Mesendoderm (in vitro differentiated cells): ENCODE measurements at regions not wholly inside any gene's neighbourhood (a gene's known extent, or its start where the extent isn't known, plus 50 kb on each side); places are given as distances from the start of the nearest gene placed in this dataset.

Source experiments
- DNase-seq: peaks from one replicate; pipeline ENCODE4 v3.0.0; 2013
- H2AK5ac ChIP-seq: 2 replicates; pipeline ENCODE4 v1.6.1; 2013; ENCODE audit warnings: low read length, inconsistent platforms
- H2BK120ac ChIP-seq: 2 replicates; pipeline ENCODE4 v1.6.1; 2013; ENCODE audit warnings: low read depth, mild to moderate bottlenecking, low read length, moderate library complexity, mixed read lengths
- H2BK15ac ChIP-seq: replicated peaks from 2 replicates; pipeline ENCODE4 v1.6.1; 2013; ENCODE audit warnings: low read depth, mild to moderate bottlenecking, moderate library complexity
- H2BK5ac ChIP-seq: 2 replicates; pipeline ENCODE4 v1.6.1; 2013; ENCODE audit warnings: low read length, inconsistent platforms
- H3K18ac ChIP-seq: 2 replicates; pipeline ENCODE4 v1.6.1; 2013; ENCODE audit warnings: mild to moderate bottlenecking, low read length, mixed read lengths
- H3K23ac ChIP-seq: one replicate; pipeline ENCODE4 v1.6.1; 2013; ENCODE audit warnings: low read length
- H3K27ac ChIP-seq: 2 replicates; pipeline ENCODE4 v1.5.1; 2013; ENCODE audit warnings: low read depth, mild to moderate bottlenecking, inconsistent platforms, low read length, moderate library complexity
- H3K27me3 ChIP-seq: 2 replicates; pipeline ENCODE4 v1.6.1; 2013; ENCODE audit warnings: low read length, control low read depth, mild to moderate bottlenecking, inconsistent platforms; ENCODE audit not compliant: insufficient read depth, poor library complexity
- H3K36me3 ChIP-seq: 2 replicates; pipeline ENCODE4 v1.6.1; 2013; ENCODE audit warnings: low read length, inconsistent platforms; ENCODE audit not compliant: control insufficient read depth, insufficient read depth
- H3K4ac ChIP-seq: one replicate; pipeline ENCODE4 v1.6.1; 2013; ENCODE audit warnings: low read depth, mild to moderate bottlenecking, low read length, moderate library complexity
- H3K4me1 ChIP-seq: 2 replicates; pipeline ENCODE4 v1.6.1; 2013; ENCODE audit warnings: low read depth, low read length, inconsistent platforms; ENCODE audit not compliant: control insufficient read depth
- H3K4me2 ChIP-seq: 2 replicates; pipeline ENCODE4 v1.6.1; 2013; ENCODE audit warnings: low read length
- H3K4me3 ChIP-seq: 2 replicates; pipeline ENCODE4 v1.5.1; 2013; ENCODE audit warnings: mild to moderate bottlenecking, low read length
- H3K56ac ChIP-seq: one replicate; pipeline ENCODE4 v1.6.1; 2013; ENCODE audit warnings: low read length
- H3K79me1 ChIP-seq: 2 replicates; pipeline ENCODE4 v1.6.1; 2013; ENCODE audit warnings: low read length, inconsistent platforms
- H3K79me2 ChIP-seq: 2 replicates; pipeline ENCODE4 v1.6.1; 2013; ENCODE audit warnings: mild to moderate bottlenecking, low read length; ENCODE audit not compliant: control insufficient read depth, insufficient read depth
- H3K9ac ChIP-seq: 2 replicates; pipeline ENCODE4 v1.6.1; 2013; ENCODE audit warnings: low read length, inconsistent platforms
- H4K5ac ChIP-seq: one replicate; pipeline ENCODE4 v1.6.1; 2013; ENCODE audit warnings: low read length
- H4K8ac ChIP-seq: one replicate; pipeline ENCODE4 v1.6.1; 2013; ENCODE audit warnings: low read depth, mild to moderate bottlenecking, control low read depth, low read length, moderate library complexity
- WGBS: extraction: QIAGEN DNeasy Blood & Tissue Kit; methylation state at CpG from one replicate; pipeline ENCODE4 v1.1.7; 2013; ENCODE audit warnings: low lambda C conversion rate, missing lambda C conversion rate; ENCODE audit not compliant: insufficient coverage; ENCODE audit errors: extremely low coverage; 5-methylcytosine and 5-hydroxymethylcytosine counted together

- Histone ChIP-seq H3K56ac (no peak overlapping the region), H3K18ac (no peak overlapping the region), H2BK120ac (no peak overlapping the region), H3K9ac (no peak overlapping the region), H3K79me2 (no peaks in the 10 kb centered on the region), H2BK5ac (no peak overlapping the region), H3K36me3 (no peaks in the 10 kb centered on the region), H3K79me1 (no peaks in the 10 kb centered on the region), H3K27ac (no peak overlapping the region), H2AK5ac (no peak overlapping the region), H3K4me1 (no peaks in the 10 kb centered on the region), H3K27me3 (no peaks in the 10 kb centered on the region), H2BK15ac (no peak overlapping the region), H3K4me3 (no peak overlapping the region), H3K4ac (no peak overlapping the region), H4K5ac (no peak overlapping the region), H3K23ac (no peak overlapping the region), H3K4me2 (no peak overlapping the region), H4K8ac (no peak overlapping the region)
- WGBS: no CpG with 5 or more reads among the region's 12 CpGs
- no peak for DNase-seq
Observed at GRCh38 chr2:46836295-46837111, 79.1 kb downstream of the MCFD2 start.

DNA sequence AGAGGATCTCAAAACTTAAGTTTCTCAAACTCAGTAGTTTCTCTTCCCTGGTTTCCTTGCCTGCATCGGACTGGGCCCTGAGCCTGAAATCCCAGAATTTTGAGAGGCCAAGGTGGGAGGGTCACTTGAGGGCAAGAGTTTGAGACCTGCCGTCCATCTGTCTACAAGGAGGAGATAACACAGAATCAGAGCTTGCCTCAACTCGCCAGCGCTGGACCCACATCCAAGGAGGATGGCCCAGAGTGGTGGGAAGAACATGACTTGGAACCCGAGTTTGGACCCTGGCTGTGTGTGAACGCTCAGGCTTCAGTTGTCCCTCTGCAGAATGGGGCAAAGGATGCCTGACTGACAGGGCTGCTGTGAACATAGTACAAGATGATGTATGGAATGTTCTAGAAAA is 80.1 kb downstream of the MCFD2 start:
- Histone ChIP-seq H4K5ac (no peak overlapping the region), H2AK5ac (no peak overlapping the region), H3K79me1 (no peaks in the 10 kb centered on the region), H3K4me3 (no peak overlapping the region), H3K4ac (no peak overlapping the region), H4K8ac (no peak overlapping the region), H3K79me2 (no peaks in the 10 kb centered on the region), H2BK5ac (no peak overlapping the region), H3K27ac (no peak overlapping the region), H3K27me3 (no peaks in the 10 kb centered on the region), H3K56ac (no peak overlapping the region), H3K9ac (no peak overlapping the region), H3K4me1 (no peaks in the 10 kb centered on the region), H3K23ac (no peak overlapping the region), H3K18ac (no peak overlapping the region), H3K4me2 (no peak overlapping the region), H2BK15ac (no peak overlapping the region), H2BK120ac (no peak overlapping the region), H3K36me3 (no peaks in the 10 kb centered on the region)
- DNase-seq: no peak
- no CpG with 5 or more reads among the region's 6 CpGs for WGBS

DNA sequence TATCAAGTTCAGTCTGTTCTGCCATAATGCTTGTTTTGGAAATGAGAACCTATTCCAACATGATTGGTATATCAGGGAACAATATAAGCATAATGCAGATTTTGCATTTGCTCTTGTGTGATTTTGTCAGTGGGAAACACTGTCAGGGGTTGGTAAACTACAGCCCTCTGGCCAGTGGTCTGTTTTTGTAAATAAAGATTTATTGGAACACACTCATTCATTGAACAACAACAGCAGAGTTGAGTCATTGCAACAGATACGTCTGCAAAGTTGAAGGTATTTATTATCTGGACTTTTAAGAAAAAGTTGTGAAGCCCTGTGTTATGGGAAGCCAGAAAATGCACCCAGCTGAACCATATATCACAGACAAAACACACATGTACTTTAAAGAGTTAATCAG is 83.1 kb downstream of the MCFD2 start:
- H2BK5ac ChIP-seq: no peak overlapping the region
- H3K79me2 ChIP-seq: no peaks in the 10 kb centered on the region
- H3K79me1 ChIP-seq: no peaks in the 10 kb centered on the region
- H3K4me1 ChIP-seq: no peaks in the 10 kb centered on the region
- no peaks in the 10 kb centered on the region for H3K27me3 ChIP-seq
- no peak overlapping the region for H2BK120ac ChIP-seq
- no peak overlapping the region for H4K5ac ChIP-seq
- no peak for DNase-seq
- H4K8ac ChIP-seq: no peak overlapping the region
- no peak overlapping the region for H2BK15ac ChIP-seq
- H3K4me2 ChIP-seq: no peak overlapping the region
- no peaks in the 10 kb centered on the region for H3K36me3 ChIP-seq
- H3K27ac ChIP-seq: no peak overlapping the region
- H3K18ac ChIP-seq: no peak overlapping the region
- no peak overlapping the region for H3K4ac ChIP-seq
- no CpG with 5 or more reads among the region's 1 CpG for WGBS
- H3K4me3 ChIP-seq: no peak overlapping the region
- no peak overlapping the region for H3K9ac ChIP-seq
- no peak overlapping the region for H2AK5ac ChIP-seq
- no peak overlapping the region for H3K56ac ChIP-seq
- no peak overlapping the region for H3K23ac ChIP-seq

DNA sequence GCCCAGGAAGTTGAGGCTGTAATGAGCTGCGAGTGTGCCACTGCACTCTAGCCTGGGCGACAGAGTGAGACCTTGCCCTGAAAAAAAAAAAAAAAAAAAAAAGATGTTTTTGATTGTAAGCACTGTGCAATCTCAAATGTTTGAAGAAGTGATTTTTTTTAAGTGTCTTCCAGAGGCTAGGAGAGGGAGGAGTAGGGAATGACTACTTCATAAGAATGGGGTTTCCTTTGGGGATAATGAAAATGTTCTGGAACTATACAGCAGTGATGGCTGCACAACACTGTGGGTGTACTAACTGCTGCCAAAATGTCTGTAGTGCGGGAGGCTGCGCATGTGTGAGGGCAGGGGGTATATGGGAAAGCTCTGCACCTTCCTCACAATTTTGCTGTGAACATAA is 83.7 kb downstream of the MCFD2 start:
- Histone ChIP-seq H4K8ac (no peak overlapping the region), H3K27ac (no peak overlapping the region), H3K4ac (no peak overlapping the region), H3K79me1 (no peaks in the 10 kb centered on the region), H2BK5ac (no peak overlapping the region), H3K79me2 (no peaks in the 10 kb centered on the region), H3K56ac (no peak overlapping the region), H3K23ac (no peak overlapping the region), H2BK15ac (no peak overlapping the region), H3K4me1 (no peaks in the 10 kb centered on the region), H3K36me3 (no peaks in the 10 kb centered on the region), H2AK5ac (no peak overlapping the region), H4K5ac (no peak overlapping the region), H3K9ac (no peak overlapping the region), H3K4me2 (no peak overlapping the region), H3K18ac (no peak overlapping the region), H3K4me3 (no peak overlapping the region), H2BK120ac (no peak overlapping the region), H3K27me3 (no peaks in the 10 kb centered on the region)
- WGBS: no CpG with 5 or more reads among the region's 4 CpGs
- no peak for DNase-seq

DNA sequence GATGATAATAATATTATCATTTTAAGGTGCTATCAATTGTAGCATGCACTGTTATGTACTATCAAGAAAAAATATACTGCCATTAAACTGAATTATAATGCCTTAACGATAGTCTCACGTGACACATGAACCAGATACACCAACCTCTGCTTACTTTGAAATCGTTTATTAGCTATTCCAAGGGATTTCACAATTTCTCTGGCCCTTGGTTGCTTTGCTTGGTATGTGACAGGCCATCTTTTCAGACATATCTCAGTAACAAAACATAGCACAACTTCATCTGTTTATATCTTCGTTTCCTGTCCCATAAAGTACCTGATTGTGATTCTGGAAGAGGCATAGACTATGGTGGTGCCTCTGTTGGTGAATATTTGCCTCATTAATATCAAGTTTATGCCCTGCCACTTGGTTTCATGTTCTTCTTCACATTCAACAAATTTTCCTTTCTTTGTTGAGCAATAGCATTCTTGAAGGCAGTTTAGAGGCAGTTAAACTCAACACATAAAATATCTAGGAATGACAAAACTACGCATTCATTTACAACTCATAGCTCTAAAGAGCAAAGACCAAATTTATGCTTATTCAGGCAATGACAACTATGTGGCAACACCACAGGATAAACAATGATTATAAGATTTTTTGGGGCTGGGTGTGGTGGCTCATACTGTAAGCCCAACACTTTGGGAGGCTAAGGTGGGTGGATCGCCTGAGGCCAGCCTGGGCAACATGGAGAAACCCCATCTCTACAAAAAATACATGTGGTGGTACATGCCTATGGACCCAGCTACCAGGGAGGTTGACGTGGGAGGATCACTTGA is 84.3 kb downstream of the MCFD2 start:
- no peak overlapping the region for H3K23ac ChIP-seq
- H2BK5ac ChIP-seq: no peak overlapping the region
- no CpG with 5 or more reads among the region's 7 CpGs for WGBS
- no peaks in the 10 kb centered on the region for H3K4me1 ChIP-seq
- no peak overlapping the region for H2BK120ac ChIP-seq
- no peak overlapping the region for H3K9ac ChIP-seq
- H3K18ac ChIP-seq: no peak overlapping the region
- no peaks in the 10 kb centered on the region for H3K27me3 ChIP-seq
- H3K4me3 ChIP-seq: no peak overlapping the region
- no peak for DNase-seq
- H4K8ac ChIP-seq: no peak overlapping the region
- H3K4ac ChIP-seq: no peak overlapping the region
- H3K56ac ChIP-seq: no peak overlapping the region
- H3K27ac ChIP-seq: no peak overlapping the region
- no peak overlapping the region for H4K5ac ChIP-seq
- no peaks in the 10 kb centered on the region for H3K79me2 ChIP-seq
- H3K36me3 ChIP-seq: no peaks in the 10 kb centered on the region
- no peak overlapping the region for H3K4me2 ChIP-seq
- no peak overlapping the region for H2AK5ac ChIP-seq
- no peaks in the 10 kb centered on the region for H3K79me1 ChIP-seq
- no peak overlapping the region for H2BK15ac ChIP-seq
